ENCODE measurements at regions not wholly inside any gene's neighbourhood (a gene's known extent, or its start where the extent isn't known, plus 50 kb on each side); places are given as distances from the start of the nearest gene placed in this dataset.

DNA sequence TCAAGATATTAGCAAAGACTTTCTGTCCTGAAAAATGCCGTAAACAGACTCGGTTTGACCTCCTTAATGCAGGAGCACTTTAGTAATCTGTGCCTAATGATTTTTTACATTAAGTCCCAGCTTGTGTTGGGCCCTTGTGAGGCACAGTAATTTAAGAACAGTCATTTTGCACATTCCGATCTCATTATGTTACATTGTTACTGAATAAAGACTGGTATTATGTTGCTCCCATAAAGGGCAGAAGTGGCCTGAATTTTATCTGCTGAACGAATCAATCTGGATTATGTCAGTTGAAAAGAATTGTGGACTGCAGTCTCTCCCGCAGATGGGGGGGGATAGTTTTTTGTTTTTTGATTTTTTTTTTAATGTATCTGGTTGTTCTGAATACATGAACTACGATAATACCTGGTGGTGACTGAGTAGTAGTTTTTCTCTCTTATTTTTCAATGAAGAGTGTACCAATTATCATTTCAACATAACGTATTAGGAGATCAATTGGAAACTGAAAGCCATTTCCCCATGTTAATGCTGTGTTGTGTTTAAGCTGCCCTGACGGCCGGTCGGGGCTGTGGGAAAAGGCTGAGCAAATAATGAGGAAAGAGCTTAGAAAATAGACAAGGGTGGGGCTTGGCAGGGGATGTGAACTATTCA lies 290.2 kb downstream of the ZNF536 start:
- TF ChIP-seq CTCF (IDR thresholded peaks at IDR 0.05; ENCODE audit: poor library complexity) (no peak), EZH2phosphoT487 (IDR thresholded peaks at IDR 0.05; ENCODE audit: low read depth, severe bottlenecking, unreplicated experiment) (no peak), EZH2 (IDR thresholded peaks at IDR 0.05; ENCODE audit: borderline replicate concordance) (no peak)

Data from hepatocyte (in vitro differentiated cells).